IPS-18c (cell line): ENCODE measurements at regions not wholly inside any gene's neighbourhood (a gene's known extent, or its start where the extent isn't known, plus 50 kb on each side); places are given as distances from the start of the nearest gene placed in this dataset.

Source experiments
- H3K4me3 ChIP-seq: 2 replicates; pipeline ENCODE4 v1.7.0; 2013; ENCODE audit warnings: low read depth, mild to moderate bottlenecking, low read length, moderate library complexity; ENCODE audit not compliant: insufficient read depth
- H3K9me3 ChIP-seq: one replicate; pipeline ENCODE4 v1.6.1; 2013; ENCODE audit warnings: mild to moderate bottlenecking, low read length, moderate library complexity; ENCODE audit not compliant: control insufficient read depth, insufficient read depth

- no peak overlapping the region for H3K4me3 ChIP-seq
- H3K9me3 ChIP-seq, result peaks cover 2% of the 10 kb centered on the region
Observed at GRCh38 chr6:1558388-1558787, 51.3 kb upstream of the FOXC1 start.
